IMR-90 (cell line): ENCODE measurements at regions not wholly inside any gene's neighbourhood (a gene's known extent, or its start where the extent isn't known, plus 50 kb on each side); places are given as distances from the start of the nearest gene placed in this dataset.

Experiments
- ATAC-seq: fragments of 200-7000 bp; cut with Tn5 transposase; 2 replicates; pipeline ENCODE4 v1.9.1; 2020; ENCODE audit warnings: low read depth, mild to moderate bottlenecking, moderate library complexity
- BruUV-seq: library from RNA; stranded (reverse); fragments of 400-500 nt; replicated peaks from 2 replicates; lab custom pipeline; 2021; lab: Mats Ljungman, UMichigan
- CTCF ChIA-PET: fragments of 300-600 bp; formaldehyde crosslinking; extraction: SDS; loops from one replicate; lab custom pipeline; 2021; ENCODE audit warnings: antibody characterized with exemption; lab: Yijun Ruan, JAX
- POLR2A ChIA-PET: fragments of 300-600 bp; sonication (Branson Sonifier 250); formaldehyde crosslinking; loops from one replicate; lab custom pipeline; 2022; ENCODE audit warnings: antibody characterized with exemption; ENCODE audit not compliant: unreplicated experiment; lab: Charles Lee
- DNase-seq: peaks from one replicate; pipeline ENCODE4 v3.0.0; 2013
- H2AFZ ChIP-seq: replicated peaks from 2 replicates; pipeline ENCODE3; 2013; ENCODE audit warnings: low read length, mild to moderate bottlenecking; ENCODE audit not compliant: poor library complexity
- H2AK5ac ChIP-seq: 2 replicates; pipeline ENCODE4 v1.6.1; 2013; ENCODE audit warnings: low read depth, low read length, inconsistent platforms
- H2AK9ac ChIP-seq: replicated peaks from 2 replicates; pipeline ENCODE3; 2013; ENCODE audit warnings: mild to moderate bottlenecking, low read depth, low read length, moderate library complexity; ENCODE audit not compliant: poor library complexity
- H2BK120ac ChIP-seq: 2 replicates; pipeline ENCODE4 v1.6.1; 2013; ENCODE audit warnings: low read depth, low read length, inconsistent platforms
- H2BK15ac ChIP-seq: 3 replicates; pipeline ENCODE4 v1.6.1; 2013; ENCODE audit warnings: low read depth, low read length, inconsistent platforms
- H2BK20ac ChIP-seq: 2 replicates; pipeline ENCODE4 v1.6.1; 2013; ENCODE audit warnings: low read depth, mild to moderate bottlenecking, inconsistent platforms, low read length, moderate library complexity
- H2BK5ac ChIP-seq: 2 replicates; pipeline ENCODE4 v1.6.1; 2013; ENCODE audit warnings: mild to moderate bottlenecking, low read depth, low read length, inconsistent platforms; ENCODE audit not compliant: poor library complexity, severe bottlenecking
- H3K14ac ChIP-seq: replicated peaks from 2 replicates; pipeline ENCODE4 v1.6.1; 2013; ENCODE audit warnings: low read depth, low read length, inconsistent platforms
- H3K18ac ChIP-seq: 2 replicates; pipeline ENCODE4 v1.6.1; 2013; ENCODE audit warnings: low read depth, low read length, control low read depth
- H3K23ac ChIP-seq: 2 replicates; pipeline ENCODE4 v1.6.1; 2013; ENCODE audit warnings: low read depth, low read length, inconsistent platforms
- H3K27ac ChIP-seq: 2 replicates; pipeline ENCODE4 v1.5.1; 2013; ENCODE audit warnings: mild to moderate bottlenecking, control low read depth, low read length; ENCODE audit not compliant: insufficient read depth
- H3K27me3 ChIP-seq: 2 replicates; pipeline ENCODE4 v1.6.1; 2013; ENCODE audit warnings: low read length; ENCODE audit not compliant: control insufficient read depth, insufficient read depth
- H3K36me3 ChIP-seq: 2 replicates; pipeline ENCODE4 v1.6.1; 2013; ENCODE audit warnings: low read length, mixed read lengths; ENCODE audit not compliant: control insufficient read depth, insufficient read depth
- H3K4ac ChIP-seq: 2 replicates; pipeline ENCODE4 v1.6.1; 2013; ENCODE audit warnings: low read depth, low read length, inconsistent platforms
- H3K4me1 ChIP-seq: 2 replicates; pipeline ENCODE4 v1.6.1; 2013; ENCODE audit warnings: low read length, mixed read lengths; ENCODE audit not compliant: control insufficient read depth, insufficient read depth
- H3K4me2 ChIP-seq: 2 replicates; pipeline ENCODE4 v1.6.1; 2013; ENCODE audit warnings: low read depth, mild to moderate bottlenecking, control low read depth, low read length, moderate library complexity
- H3K4me3 ChIP-seq: 2 replicates; pipeline ENCODE4 v1.5.1; 2013; ENCODE audit warnings: low read depth, mild to moderate bottlenecking, control low read depth, low read length, moderate library complexity; ENCODE audit not compliant: insufficient read depth
- H3K56ac ChIP-seq: 2 replicates; pipeline ENCODE4 v1.6.1; 2013; ENCODE audit warnings: low read length, inconsistent platforms; ENCODE audit not compliant: insufficient read depth; ENCODE audit errors: extremely low read depth
- H3K79me1 ChIP-seq, 2 experiments: 2 replicates each; pipeline ENCODE4 v1.6.1; 2013; ENCODE audit warnings: low read length in 2 of 2, inconsistent platforms in 1 of 2, low read depth in 1 of 2
- H3K9ac ChIP-seq: 2 replicates; pipeline ENCODE4 v1.6.1; 2013; ENCODE audit warnings: low read depth, low read length, control low read depth
- H3K9me1 ChIP-seq: 2 replicates; pipeline ENCODE4 v1.6.1; 2013; ENCODE audit warnings: low read length, inconsistent platforms; ENCODE audit not compliant: insufficient read depth
- H3K9me3 ChIP-seq: 2 replicates; pipeline ENCODE4 v1.6.1; 2013; ENCODE audit warnings: low read length; ENCODE audit not compliant: control insufficient read depth, insufficient read depth
- H4K20me1 ChIP-seq: 2 replicates; pipeline ENCODE4 v1.6.1; 2013; ENCODE audit warnings: low read length, inconsistent platforms; ENCODE audit not compliant: insufficient read depth
- H4K5ac ChIP-seq: 2 replicates; pipeline ENCODE4 v1.6.1; 2013; ENCODE audit warnings: mild to moderate bottlenecking, low read depth, low read length, control low read depth
- H4K8ac ChIP-seq, 2 experiments: 2 replicates each; pipeline ENCODE4 v1.6.1; 2013; ENCODE audit warnings: low read depth in 2 of 2, low read length in 2 of 2, control low read depth in 1 of 2, inconsistent platforms in 1 of 2
- H4K91ac ChIP-seq: 2 replicates; pipeline ENCODE4 v1.6.1; 2013; ENCODE audit warnings: low read depth, low read length, inconsistent platforms; ENCODE audit not compliant: insufficient read depth
- BHLHE40 ChIP-seq: fragments of 150-350 bp; IDR thresholded peaks from 2 replicates; pipeline ENCODE4 v1.6.1; 2016; ENCODE audit warnings: mild to moderate bottlenecking, low read depth, low read length
- CHD1 ChIP-seq: IDR thresholded peaks from 2 replicates; pipeline ENCODE4 v1.6.1; 2012; ENCODE audit warnings: low read depth, low read length, improper control_type of control experiment
- ELK1 ChIP-seq: fragments of 150-350 bp; IDR thresholded peaks from 2 replicates; pipeline ENCODE4 v1.6.1; 2016; ENCODE audit warnings: low read depth, mild to moderate bottlenecking, low read length, moderate library complexity, borderline replicate concordance
- MAFK ChIP-seq: IDR thresholded peaks from 2 replicates; pipeline ENCODE4 v1.6.1; 2012; ENCODE audit warnings: low read depth, low read length, improper control_type of control experiment
- MAZ ChIP-seq: IDR thresholded peaks from 2 replicates; pipeline ENCODE4 v1.6.1; 2012; ENCODE audit warnings: low read depth, mild to moderate bottlenecking, low read length, improper control_type of control experiment, moderate library complexity, borderline replicate concordance
- MXI1 ChIP-seq: IDR thresholded peaks from 2 replicates; pipeline ENCODE4 v1.6.1; 2012; ENCODE audit warnings: low read depth, mild to moderate bottlenecking, low read length, moderate library complexity, borderline replicate concordance
- POLR2A ChIP-seq: IDR thresholded peaks from 2 replicates; pipeline ENCODE4 v1.6.1; 2012; ENCODE audit warnings: mild to moderate bottlenecking, low read depth, low read length
- RAD21 ChIP-seq: IDR thresholded peaks from 2 replicates; pipeline ENCODE4 v1.6.1; 2012; ENCODE audit warnings: low read length, improper control_type of control experiment
- RCOR1 ChIP-seq: IDR thresholded peaks from 2 replicates; pipeline ENCODE4 v1.6.1; 2012; ENCODE audit warnings: mild to moderate bottlenecking, low read length, improper control_type of control experiment; ENCODE audit not compliant: insufficient replicate concordance
- WGBS, 2 experiments: methylation state at CpG; one replicate each; pipeline versions ENCODE4 v1.1.5 to v1.1.7; 2013; ENCODE audit warnings: missing lambda C conversion rate in 2 of 2; ENCODE audit not compliant: insufficient read length in 1 of 2; ENCODE audit errors: extremely low coverage in 2 of 2; 5-methylcytosine and 5-hydroxymethylcytosine counted together
- dilution Hi-C: fragments of 300-500 bp; cut with HindIII; formaldehyde crosslinking; loops from one replicate; pipeline ENCODE4 v1.14.3; 2018; ENCODE audit warnings: low sequenced_read_pairs; ENCODE audit not compliant: unreplicated experiment
- in situ Hi-C: fragments of 300-500 bp; cut with MboI; formaldehyde crosslinking; loops from 3 replicates; pipeline ENCODE4 v1.14.3; 2019; ENCODE audit warnings: low sequenced_read_pairs, inconsistent platforms, mixed read lengths
- intact Hi-C: fragments of 100-400 bp; cut with micrococcal nuclease; formaldehyde crosslinking; loops from 2 replicates; pipeline ENCODE4 v1.10.0; 2022

DNA sequence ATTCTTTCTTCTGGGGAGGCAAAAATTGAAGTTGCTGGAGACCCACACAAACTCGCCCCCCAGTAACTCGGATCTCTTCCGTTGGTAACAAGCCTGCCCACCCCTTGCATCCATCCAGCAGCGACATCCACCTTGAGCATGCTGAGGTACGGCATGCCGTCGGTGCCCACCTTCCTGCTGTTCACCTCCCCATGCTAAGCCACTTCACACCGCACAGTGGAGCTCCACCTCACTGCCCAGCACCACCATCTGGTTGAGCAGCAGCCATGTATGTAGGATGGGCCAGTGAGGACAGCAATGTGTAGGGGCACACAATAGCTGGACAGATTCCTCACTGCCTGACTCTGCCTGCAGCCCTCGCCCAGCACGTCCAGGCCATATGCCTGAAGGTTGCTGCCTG, 138.1 kb upstream of the ZNF92 start:
- no TSS peak for BruUV-seq
- Histone ChIP-seq H3K23ac (no peak overlapping the region), H2AFZ (no peak overlapping the region), H4K8ac (no peak overlapping the region), H4K91ac (no peak overlapping the region), H3K9me1 (no peaks in the 10 kb centered on the region), H3K56ac (no peak overlapping the region), H3K27ac (no peak overlapping the region), H3K9me3 (no peaks in the 10 kb centered on the region), H3K79me1 (no peaks in the 10 kb centered on the region), H3K4me1 (no peaks in the 10 kb centered on the region), H2BK20ac (no peak overlapping the region), H3K27me3 (peaks cover 1% of the 10 kb centered on the region; the same call in 1 of the 2 replicates), H3K9ac (no peak overlapping the region), H3K36me3 (no peaks in the 10 kb centered on the region), H3K4ac (no peak overlapping the region), H4K20me1 (no peaks in the 10 kb centered on the region), H3K18ac (no peak overlapping the region), H3K4me3 (no peak overlapping the region), H3K14ac (no peak overlapping the region), H2AK5ac (no peak overlapping the region), H2BK15ac (no peak overlapping the region), H3K4me2 (no peak overlapping the region), H2BK5ac (no peak overlapping the region), H2BK120ac (no peak overlapping the region), H4K5ac (no peak overlapping the region), H2AK9ac (no peak overlapping the region)
- WGBS, 2 experiments = 75% methylated on average over 6 of the region's 10 CpGs; no CpG with 5 or more reads in 1 of the 2 experiments
- DNase-seq = no peak
- in situ Hi-C loops = no loop called here
- POLR2A ChIA-PET = interaction anchor here (0.5 kb wide), 1 partner anchor 14 kb away, joined by 5 read pairs; no protein-coding TSS in a partner anchor
- TF ChIP-seq MXI1 (no peak), RAD21 (no peak), POLR2A (no peak), MAZ (no peak), MAFK (no peak), RCOR1 (no peak), CHD1 (no peak), BHLHE40 (no peak), ELK1 (no peak)
- CTCF ChIA-PET = no interaction called here
- dilution Hi-C loops = no loop called here
- intact Hi-C loops = no loop called here
- ATAC-seq = no peak
